Adipocyte (in vitro differentiated cells): ENCODE measurements at regions not wholly inside any gene's neighbourhood (a gene's known extent, or its start where the extent isn't known, plus 50 kb on each side); places are given as distances from the start of the nearest gene placed in this dataset.

Experiments used
- DNase-seq: peaks from one replicate; pipeline ENCODE4 v3.0.0-alpha.2; 2015; ENCODE audit warnings: low read depth
- H3K27me3 ChIP-seq: replicated peaks from 2 replicates; pipeline ENCODE4 v1.7.0; 2013; ENCODE audit warnings: mild to moderate bottlenecking, low read length, moderate library complexity; ENCODE audit not compliant: control insufficient read depth, insufficient read depth
- H3K36me3 ChIP-seq: 2 replicates; pipeline ENCODE4 v1.7.0; 2013; ENCODE audit warnings: low read length, mild to moderate bottlenecking, moderate library complexity; ENCODE audit not compliant: control insufficient read depth, insufficient read depth, severe bottlenecking
- H3K4me1 ChIP-seq: 2 replicates; pipeline ENCODE4 v1.7.0; 2013; ENCODE audit warnings: mild to moderate bottlenecking, low read length, moderate library complexity; ENCODE audit not compliant: control insufficient read depth, insufficient read depth
- H3K4me3 ChIP-seq: 2 replicates; pipeline ENCODE4 v1.7.0; 2013; ENCODE audit warnings: mild to moderate bottlenecking, low read length, moderate library complexity
- H3K9ac ChIP-seq: 2 replicates; pipeline ENCODE4 v1.7.0; 2013; ENCODE audit warnings: mild to moderate bottlenecking, low read length, moderate library complexity
- H3K9me3 ChIP-seq: 2 replicates; pipeline ENCODE4 v1.7.0; 2013; ENCODE audit warnings: mild to moderate bottlenecking, low read length, moderate library complexity; ENCODE audit not compliant: control insufficient read depth

DNA sequence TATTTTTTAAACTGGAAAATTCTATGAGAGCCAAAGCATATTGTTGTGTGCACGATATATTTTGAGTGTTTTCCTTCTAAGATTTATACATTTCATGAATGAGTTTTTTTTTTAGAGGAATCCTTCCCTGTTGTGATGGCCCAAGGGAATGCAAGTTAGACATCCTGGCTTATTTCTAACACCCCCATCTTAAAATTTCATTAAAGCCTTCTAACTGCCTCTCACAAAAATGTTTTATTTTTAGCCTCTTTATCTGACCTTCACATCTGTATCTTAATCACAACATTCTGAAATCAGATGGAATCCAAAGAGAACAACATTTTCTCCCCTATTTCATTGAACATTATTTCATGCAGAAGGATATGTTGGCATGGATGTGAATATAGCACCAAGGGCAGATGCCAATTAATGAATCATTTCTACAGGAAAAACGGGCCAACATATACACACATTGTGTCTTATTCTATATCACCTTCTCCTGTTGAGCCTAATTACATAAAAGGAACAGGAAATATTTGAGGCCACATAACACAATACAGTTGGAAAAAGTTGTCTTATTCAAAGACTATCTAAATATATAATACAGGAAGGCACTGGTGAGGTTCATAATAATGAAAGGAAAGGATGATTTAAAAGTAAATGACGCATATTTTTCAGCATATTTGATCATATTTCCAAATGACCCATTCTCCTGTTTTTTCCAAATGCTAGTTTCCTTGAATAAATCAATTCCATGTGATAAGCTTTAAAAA is 455.5 kb downstream of the TTLL7 start:
- no peak overlapping the region for H3K4me3 ChIP-seq
- no peaks in the 10 kb centered on the region for H3K36me3 ChIP-seq
- H3K9ac ChIP-seq, result no peak overlapping the region
- no peaks in the 10 kb centered on the region for H3K27me3 ChIP-seq
- no peak for DNase-seq
- H3K4me1 ChIP-seq, result no peaks in the 10 kb centered on the region
- no peaks in the 10 kb centered on the region for H3K9me3 ChIP-seq

DNA sequence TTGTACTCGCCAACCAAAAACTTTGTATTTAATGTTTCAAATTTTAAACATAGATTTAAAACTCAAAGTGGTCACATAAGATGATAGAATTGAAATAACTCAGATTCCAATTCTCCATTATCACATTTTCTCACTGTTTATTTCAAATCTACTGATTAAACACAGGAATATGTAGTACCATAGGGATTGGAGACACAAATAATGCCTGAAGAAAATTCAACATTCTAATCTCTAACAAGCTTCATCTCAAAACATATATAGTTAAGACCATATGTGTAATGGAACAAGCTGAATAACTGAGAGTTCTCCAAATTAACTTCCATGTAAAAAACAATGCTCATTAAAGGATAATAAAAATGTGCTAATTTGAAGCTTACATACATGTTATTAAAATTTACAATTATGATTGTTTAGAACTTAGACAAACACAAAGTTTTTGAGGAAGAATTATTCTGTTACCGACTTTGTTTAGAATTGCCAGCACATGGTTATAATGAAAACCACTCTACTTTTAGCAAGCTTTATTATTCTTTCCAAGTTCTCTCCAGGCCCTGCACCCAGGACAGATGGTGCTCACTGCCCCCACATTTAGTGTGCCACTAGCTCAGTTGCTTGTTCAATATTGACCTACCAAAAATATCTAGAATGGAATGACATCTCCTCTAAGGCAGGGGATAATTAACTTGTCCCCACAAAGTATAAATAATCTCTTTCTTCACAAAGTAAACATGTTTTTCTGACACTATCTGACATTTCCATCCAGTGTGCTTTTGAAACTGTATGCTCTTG is 467.2 kb downstream of the TTLL7 start:
- Histone ChIP-seq H3K4me3 (no peak overlapping the region), H3K36me3 (no peaks in the 10 kb centered on the region), H3K27me3 (no peaks in the 10 kb centered on the region), H3K9ac (no peak overlapping the region), H3K4me1 (no peaks in the 10 kb centered on the region), H3K9me3 (no peaks in the 10 kb centered on the region)
- no peak for DNase-seq

DNA sequence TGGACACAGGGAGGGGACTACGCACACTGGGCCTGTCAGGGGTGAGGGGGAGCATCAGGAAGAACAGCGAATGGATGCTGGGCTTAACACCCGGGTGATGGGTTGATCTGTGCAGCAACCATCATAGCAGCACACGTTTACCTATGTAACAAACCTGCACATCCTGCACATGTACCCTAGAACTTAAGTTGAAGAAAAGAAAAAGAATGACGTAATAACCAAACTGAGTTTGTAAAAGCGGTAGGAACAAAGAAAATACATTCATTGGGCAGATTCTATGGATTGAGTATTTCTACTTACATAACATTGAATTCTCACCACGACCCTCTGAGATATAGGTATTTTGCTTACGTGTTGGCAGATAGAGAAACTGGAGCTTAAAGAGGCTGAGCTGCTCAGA is 468.4 kb downstream of the TTLL7 start:
- Histone ChIP-seq H3K36me3 (no peaks in the 10 kb centered on the region), H3K9me3 (no peaks in the 10 kb centered on the region), H3K9ac (no peak overlapping the region), H3K4me1 (no peaks in the 10 kb centered on the region), H3K4me3 (no peak overlapping the region), H3K27me3 (no peaks in the 10 kb centered on the region)
- DNase-seq, result no peak

DNA sequence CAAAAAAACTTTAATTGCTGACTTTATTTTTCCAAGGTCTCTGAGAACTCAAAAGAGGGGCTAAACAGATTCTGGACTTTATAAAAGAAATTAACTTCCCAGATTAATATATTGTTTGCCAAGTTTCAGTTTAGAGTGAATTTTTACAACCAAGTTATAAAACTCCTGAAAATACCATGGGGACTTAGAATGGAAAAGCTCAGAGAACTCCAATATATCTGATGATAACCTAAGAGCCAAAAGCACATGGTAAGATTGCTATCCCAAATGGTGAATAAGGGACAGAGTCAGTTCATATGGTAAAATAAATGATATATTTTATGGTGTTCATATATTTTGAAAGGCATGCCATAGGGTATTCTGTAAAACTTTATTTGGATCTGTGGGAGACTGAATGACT is 470.9 kb downstream of the TTLL7 start:
- DNase-seq, result no peak

DNA sequence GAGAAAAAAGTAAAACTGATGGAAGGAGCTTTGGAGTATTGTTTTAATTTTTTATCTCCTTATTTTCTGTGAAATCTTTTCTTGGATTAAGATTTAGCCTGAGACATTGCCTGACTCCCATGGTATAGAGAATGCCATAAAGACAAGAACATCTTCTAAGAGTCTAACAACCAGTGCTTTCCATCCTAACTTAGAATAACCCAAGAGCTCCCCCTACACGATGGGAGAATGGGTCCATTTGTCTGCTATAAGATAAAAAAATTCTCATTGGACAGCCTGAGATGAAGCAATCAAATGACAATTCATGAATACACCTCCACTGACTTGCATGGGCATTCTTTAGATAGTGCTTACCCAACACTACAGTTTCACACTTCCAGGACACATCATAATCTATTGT is 478.1 kb downstream of the TTLL7 start:
- peaks cover 9% of the 10 kb centered on the region for H3K4me1 ChIP-seq
- no peak overlapping the region for H3K9ac ChIP-seq
- no peaks in the 10 kb centered on the region for H3K36me3 ChIP-seq
- H3K27me3 ChIP-seq, result no peaks in the 10 kb centered on the region
- no peak for DNase-seq
- no peak overlapping the region for H3K4me3 ChIP-seq
- no peaks in the 10 kb centered on the region for H3K9me3 ChIP-seq

More for the DNA sequence above, 470.9 kb downstream of the TTLL7 start:
- H3K36me3 ChIP-seq, result no peaks in the 10 kb centered on the region
- H3K9ac ChIP-seq, result no peak overlapping the region
- no peaks in the 10 kb centered on the region for H3K4me1 ChIP-seq
- H3K27me3 ChIP-seq, result no peaks in the 10 kb centered on the region
- no peak overlapping the region for H3K4me3 ChIP-seq
- H3K9me3 ChIP-seq, result no peaks in the 10 kb centered on the region

DNA sequence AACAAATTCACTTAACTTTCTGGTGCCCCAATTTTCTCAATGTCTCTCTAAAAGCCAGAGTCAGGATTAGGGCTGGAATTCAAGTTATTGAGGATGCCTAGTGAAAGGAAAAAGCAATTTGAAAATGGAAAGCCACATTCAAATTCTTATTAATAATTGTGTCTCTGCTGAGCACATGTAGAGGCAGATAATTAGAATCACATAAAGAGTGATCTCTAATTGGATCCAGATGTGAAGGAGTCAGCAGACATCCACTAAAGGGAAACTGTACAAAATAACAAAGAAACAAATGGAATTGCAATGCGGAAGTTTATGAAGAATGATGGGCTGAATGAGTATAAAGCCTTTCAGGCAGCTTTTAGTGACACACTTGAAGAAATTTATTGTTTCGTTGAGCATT is 482.6 kb downstream of the TTLL7 start:
- no peak overlapping the region for H3K9ac ChIP-seq
- H3K4me1 ChIP-seq, result peaks cover 9% of the 10 kb centered on the region
- no peaks in the 10 kb centered on the region for H3K36me3 ChIP-seq
- no peaks in the 10 kb centered on the region for H3K27me3 ChIP-seq
- peak; percentile 83 for DNase-seq
- no peaks in the 10 kb centered on the region for H3K9me3 ChIP-seq
- no peak overlapping the region for H3K4me3 ChIP-seq

DNA sequence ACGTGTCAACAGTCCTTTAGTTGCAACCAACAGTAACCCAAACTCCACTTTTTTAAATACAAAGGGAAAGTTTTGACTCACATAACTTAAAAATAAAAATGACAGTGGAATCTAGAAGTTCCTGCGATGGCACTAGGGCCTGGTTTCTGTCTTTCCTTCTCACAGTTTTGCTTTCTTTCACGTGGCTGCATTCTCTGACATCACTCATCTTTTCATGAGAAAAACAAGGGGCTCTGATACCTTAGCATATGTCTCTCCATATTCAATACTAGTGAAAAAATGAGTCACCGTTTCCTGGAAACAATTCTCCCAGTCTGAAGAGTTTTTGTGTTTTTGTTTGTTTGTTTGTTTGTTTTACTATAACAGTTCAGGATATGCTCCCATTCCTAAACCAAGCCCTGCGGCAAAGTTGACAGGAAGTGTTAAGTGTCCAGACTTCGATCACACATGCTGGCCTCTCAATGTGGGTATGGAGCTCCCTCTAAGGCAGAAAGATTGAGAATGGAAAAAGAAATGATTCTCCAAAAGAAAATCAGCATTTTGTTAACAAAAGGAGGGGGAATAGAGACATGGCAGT is 483.3 kb downstream of the TTLL7 start:
- no peak overlapping the region for H3K4me3 ChIP-seq
- no peaks in the 10 kb centered on the region for H3K36me3 ChIP-seq
- DNase-seq, result peak; percentile 22
- H3K27me3 ChIP-seq, result no peaks in the 10 kb centered on the region
- no peaks in the 10 kb centered on the region for H3K9me3 ChIP-seq
- no peak overlapping the region for H3K9ac ChIP-seq
- H3K4me1 ChIP-seq, result peaks cover 10% of the 10 kb centered on the region

DNA sequence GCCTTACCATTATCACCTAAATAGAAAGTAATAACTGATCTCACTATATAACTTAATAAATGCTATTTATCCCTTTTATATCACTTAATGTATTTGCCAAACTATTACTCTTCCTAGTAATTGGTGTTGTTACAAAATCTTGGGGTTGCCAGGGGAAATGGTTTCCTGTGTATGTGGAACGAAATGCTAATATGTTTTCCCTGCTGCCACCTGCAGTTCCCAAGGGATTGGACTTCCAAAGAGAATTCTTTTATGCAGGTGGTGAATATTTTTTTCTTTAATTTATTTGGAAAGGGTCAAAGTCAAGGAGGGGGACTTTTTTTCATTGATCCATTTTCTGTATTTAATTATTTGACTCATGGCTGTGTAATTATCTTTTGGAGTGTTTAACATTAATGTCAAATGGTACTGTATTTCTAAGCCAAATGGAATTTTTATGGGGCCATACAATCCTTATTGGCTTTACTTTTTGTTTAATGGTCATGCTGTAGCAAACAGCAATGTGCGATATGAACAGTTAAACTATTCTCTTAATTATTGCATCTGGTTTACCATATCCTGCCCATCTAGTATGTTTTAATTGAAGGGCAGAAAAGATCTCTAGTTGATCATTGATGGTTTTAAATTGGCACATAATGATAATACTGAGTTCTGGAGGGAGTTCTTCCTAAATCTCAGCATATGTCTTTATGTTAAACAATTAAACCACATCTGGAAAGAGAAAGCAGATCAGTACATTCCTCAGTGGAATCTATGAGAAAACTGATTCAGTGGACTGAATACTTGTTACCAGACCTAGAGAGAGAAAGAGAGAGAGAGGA is 486.3 kb downstream of the TTLL7 start:
- no peak for DNase-seq
- no peaks in the 10 kb centered on the region for H3K9me3 ChIP-seq
- H3K27me3 ChIP-seq, result no peaks in the 10 kb centered on the region
- no peak overlapping the region for H3K9ac ChIP-seq
- peaks cover 37% of the 10 kb centered on the region for H3K4me1 ChIP-seq
- no peak overlapping the region for H3K4me3 ChIP-seq
- H3K36me3 ChIP-seq, result no peaks in the 10 kb centered on the region

DNA sequence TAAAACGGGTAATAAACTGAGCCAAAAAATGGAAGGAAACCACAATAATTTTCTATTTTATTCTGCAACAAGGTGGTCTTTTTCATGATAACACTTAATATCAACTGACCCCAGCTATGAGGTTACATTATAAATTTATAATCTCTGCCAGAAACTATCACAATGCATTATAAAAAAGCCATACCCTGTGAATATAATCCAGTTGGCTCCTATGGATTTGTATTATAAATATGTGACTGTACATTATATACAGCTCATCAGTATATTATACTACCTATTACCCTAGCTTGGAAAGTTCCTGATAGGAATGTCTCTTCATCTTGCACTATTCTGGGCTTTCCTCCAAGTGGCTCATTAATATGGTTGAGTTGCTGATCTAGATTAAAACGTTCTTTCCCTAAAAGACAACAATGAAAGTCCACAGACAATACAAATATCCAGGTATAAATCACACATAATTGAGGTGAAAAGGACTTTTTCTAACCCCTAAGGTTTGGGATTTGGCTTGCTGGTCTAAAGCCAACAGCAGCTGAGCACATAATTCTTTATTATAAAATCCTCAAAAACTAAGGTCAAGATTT is 487.7 kb downstream of the TTLL7 start:
- DNase-seq, result peak; percentile 21
- Histone ChIP-seq H3K9ac (no peak overlapping the region), H3K36me3 (no peaks in the 10 kb centered on the region), H3K27me3 (no peaks in the 10 kb centered on the region), H3K9me3 (no peaks in the 10 kb centered on the region), H3K4me1 (peaks cover 38% of the 10 kb centered on the region), H3K4me3 (no peak overlapping the region)

DNA sequence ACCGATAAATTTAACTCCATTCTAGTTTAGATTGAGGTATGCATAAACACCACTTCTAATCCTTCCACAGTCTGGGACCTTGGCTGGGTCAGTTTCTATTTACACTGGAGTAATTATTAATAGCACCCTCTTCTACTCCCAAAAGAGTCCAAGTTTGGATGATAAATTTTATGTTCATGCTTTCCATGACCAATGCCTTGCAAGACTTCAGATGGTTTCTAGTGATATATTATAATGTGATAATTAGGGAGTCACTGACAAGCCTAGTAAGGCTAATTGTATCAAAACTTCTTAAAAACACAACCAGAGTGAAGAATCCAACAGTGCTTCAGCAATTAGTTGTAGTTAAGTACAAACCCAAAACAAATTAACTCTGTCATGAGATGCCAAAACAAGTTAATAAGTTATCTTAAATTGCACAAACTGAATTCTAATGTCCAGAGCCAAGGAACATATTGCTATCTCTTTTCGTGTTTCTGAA is 489.6 kb downstream of the TTLL7 start:
- Histone ChIP-seq H3K9me3 (no peaks in the 10 kb centered on the region), H3K9ac (peak overlapping the region; percentile 49), H3K36me3 (no peaks in the 10 kb centered on the region), H3K4me3 (peak overlapping the region; percentile 49), H3K4me1 (peaks cover 35% of the 10 kb centered on the region), H3K27me3 (no peaks in the 10 kb centered on the region)
- DNase-seq, result peak; percentile 24
